LHCN-M2 (cell line): ENCODE measurements at regions not wholly inside any gene's neighbourhood (a gene's known extent, or its start where the extent isn't known, plus 50 kb on each side); places are given as distances from the start of the nearest gene placed in this dataset.

Source experiments
- DNase-seq: peaks from one replicate; pipeline ENCODE4 v3.0.0-alpha.2; 2012; ENCODE audit warnings: low read depth

- peak; percentile 19 for DNase-seq
These were observed 746.5 kb downstream of the USP25 start for GRCh38 chr21:16476056-16476825.

- no peak for DNase-seq
These were observed 758.3 kb downstream of the USP25 start for GRCh38 chr21:16488042-16488441.

GRCh38 chr21:16492356-16492755 is 762.6 kb downstream of the USP25 start:
- DNase-seq, result no peak

- peak; percentile 25 for DNase-seq
These were observed 763.1 kb downstream of the USP25 start for GRCh38 chr21:16492892-16493291.

- DNase-seq, result no peak
These were observed 766.8 kb downstream of the USP25 start for GRCh38 chr21:16496609-16497008.

GRCh38 chr21:16500271-16500670 is 770.5 kb downstream of the USP25 start:
- no peak for DNase-seq

GRCh38 chr21:16502273-16502672 is 772.5 kb downstream of the USP25 start:
- DNase-seq, result no peak

GRCh38 chr21:16502897-16503296 is 773.1 kb downstream of the USP25 start:
- DNase-seq, result no peak

GRCh38 chr21:16504281-16504680 is 774.5 kb downstream of the USP25 start:
- no peak for DNase-seq

- DNase-seq, result no peak
These were observed 775.0 kb downstream of the USP25 start for GRCh38 chr21:16504766-16505165.

GRCh38 chr21:16509476-16509875 is 779.7 kb downstream of the USP25 start:
- DNase-seq, result no peak

- peak; percentile 28 for DNase-seq
These were observed 784.5 kb downstream of the USP25 start for GRCh38 chr21:16514316-16514715.

- DNase-seq, result no peak
These were observed 787.6 kb downstream of the USP25 start for GRCh38 chr21:16517383-16517782.

GRCh38 chr21:16519036-16519435 is 789.3 kb downstream of the USP25 start:
- DNase-seq, result no peak

GRCh38 chr21:16519644-16520043 is 789.9 kb downstream of the USP25 start:
- no peak for DNase-seq

GRCh38 chr21:16522548-16522947 is 792.8 kb downstream of the USP25 start:
- DNase-seq, result no peak

- DNase-seq, result no peak
These were observed 800.9 kb downstream of the USP25 start for GRCh38 chr21:16530656-16531055.

GRCh38 chr21:16532840-16533239 is 803.1 kb downstream of the USP25 start:
- peak; percentile 55 for DNase-seq

- DNase-seq, result peak; percentile 64
These were observed 804.1 kb downstream of the USP25 start for GRCh38 chr21:16533692-16534407.

GRCh38 chr21:16534408-16535101 is 804.8 kb downstream of the USP25 start:
- peak; percentile 80 for DNase-seq

- DNase-seq, result peak; percentile 93
These were observed 805.3 kb downstream of the USP25 start for GRCh38 chr21:16535102-16535422.

- DNase-seq, result no peak
These were observed 805.8 kb downstream of the USP25 start for GRCh38 chr21:16535626-16536025.

GRCh38 chr21:16536140-16536539 is 806.4 kb downstream of the USP25 start:
- no peak for DNase-seq
